Trophoblast cell (in vitro differentiated cells and primary cell): ENCODE measurements at regions not wholly inside any gene's neighbourhood (a gene's known extent, or its start where the extent isn't known, plus 50 kb on each side); places are given as distances from the start of the nearest gene placed in this dataset.
A peak's percentile ranks its signal among the peaks of the same experiment; 100 is the strongest.

Experiments
- DNase-seq, 2 donors: peaks; one replicate each; pipeline ENCODE4 v3.0.0-alpha.2; 2016
- H2AFZ ChIP-seq: 2 replicates; pipeline ENCODE4 v1.6.1; 2013; ENCODE audit warnings: low read length, moderate library complexity, mild to moderate bottlenecking; ENCODE audit not compliant: insufficient read depth, poor library complexity
- H2AK5ac ChIP-seq: 2 replicates; pipeline ENCODE4 v1.6.1; 2013; ENCODE audit warnings: mild to moderate bottlenecking, low read length
- H2BK120ac ChIP-seq: 2 replicates; pipeline ENCODE4 v1.6.1; 2013; ENCODE audit warnings: low read length, mild to moderate bottlenecking, moderate library complexity; ENCODE audit not compliant: insufficient read depth, poor library complexity
- H2BK12ac ChIP-seq: 2 replicates; pipeline ENCODE4 v1.6.1; 2013; ENCODE audit warnings: mild to moderate bottlenecking, low read length, moderate library complexity
- H2BK5ac ChIP-seq: 2 replicates; pipeline ENCODE4 v1.6.1; 2013; ENCODE audit warnings: low read length, low read depth, moderate library complexity, mild to moderate bottlenecking; ENCODE audit not compliant: poor library complexity
- H3K14ac ChIP-seq: 2 replicates; pipeline ENCODE4 v1.6.1; 2013; ENCODE audit warnings: mild to moderate bottlenecking, low read length
- H3K18ac ChIP-seq: 2 replicates; pipeline ENCODE4 v1.6.1; 2013; ENCODE audit warnings: mild to moderate bottlenecking, low read length
- H3K23ac ChIP-seq: 2 replicates; pipeline ENCODE4 v1.6.1; 2013; ENCODE audit warnings: low read length
- H3K27ac ChIP-seq: 2 replicates; pipeline ENCODE4 v1.5.1; 2013; ENCODE audit warnings: low read depth, mild to moderate bottlenecking, inconsistent platforms, low read length, moderate library complexity
- H3K27me3 ChIP-seq: 2 replicates; pipeline ENCODE4 v1.6.1; 2013; ENCODE audit warnings: inconsistent platforms, mild to moderate bottlenecking, low read length, moderate library complexity; ENCODE audit not compliant: insufficient read depth
- H3K36me3 ChIP-seq, 2 experiments: 1 replicate in 1 of 2; 2 replicates in 1 of 2; pipeline ENCODE4 v1.6.1; 2013; ENCODE audit warnings: low read length in 2 of 2, mild to moderate bottlenecking in 2 of 2, moderate library complexity in 1 of 2; ENCODE audit not compliant: insufficient read depth in 2 of 2, control insufficient read depth in 1 of 2
- H3K4ac ChIP-seq: 2 replicates; pipeline ENCODE4 v1.6.1; 2013; ENCODE audit warnings: low read depth, mild to moderate bottlenecking, low read length, moderate library complexity
- H3K4me1 ChIP-seq, 2 experiments: 1 replicate in 1 of 2; 2 replicates in 1 of 2; pipeline ENCODE4 v1.6.1; 2013; ENCODE audit warnings: low read length in 2 of 2, mild to moderate bottlenecking in 2 of 2, moderate library complexity in 1 of 2; ENCODE audit not compliant: insufficient read depth in 2 of 2, control insufficient read depth in 1 of 2
- H3K4me2 ChIP-seq: 2 replicates; pipeline ENCODE4 v1.6.1; 2013; ENCODE audit warnings: inconsistent platforms, mild to moderate bottlenecking, low read length, moderate library complexity
- H3K4me3 ChIP-seq: 2 replicates; pipeline ENCODE4 v1.5.1; 2013; ENCODE audit warnings: mild to moderate bottlenecking, low read depth, low read length, inconsistent platforms
- H3K79me1 ChIP-seq: one replicate; pipeline ENCODE4 v1.6.1; 2013; ENCODE audit warnings: low read length
- H3K79me2 ChIP-seq: 2 replicates; pipeline ENCODE4 v1.6.1; 2013; ENCODE audit warnings: low read length, mild to moderate bottlenecking; ENCODE audit not compliant: control insufficient read depth, insufficient read depth, poor library complexity
- H3K9ac ChIP-seq: 2 replicates; pipeline ENCODE4 v1.6.1; 2013; ENCODE audit warnings: mild to moderate bottlenecking, low read length
- H3K9me3 ChIP-seq: 2 replicates; pipeline ENCODE4 v1.6.1; 2013; ENCODE audit warnings: low read depth, mild to moderate bottlenecking, control low read depth, inconsistent platforms, low read length; ENCODE audit not compliant: insufficient read depth
- H4K12ac ChIP-seq: 2 replicates; pipeline ENCODE4 v1.6.1; 2013; ENCODE audit warnings: low read depth, mild to moderate bottlenecking, low read length, moderate library complexity
- H4K8ac ChIP-seq: 2 replicates; pipeline ENCODE4 v1.6.1; 2013; ENCODE audit warnings: low read depth, mild to moderate bottlenecking, low read length, moderate library complexity
- H4K91ac ChIP-seq: one replicate; pipeline ENCODE4 v1.6.1; 2013; ENCODE audit warnings: low read depth, mild to moderate bottlenecking, low read length, moderate library complexity
- WGBS: extraction: QIAGEN DNeasy Blood & Tissue Kit; methylation state at CpG from one replicate; pipeline ENCODE4 v1.1.7; 2013; ENCODE audit warnings: missing lambda C conversion rate; ENCODE audit not compliant: insufficient read length, insufficient coverage; ENCODE audit errors: extremely low coverage; 5-methylcytosine and 5-hydroxymethylcytosine counted together

DNA sequence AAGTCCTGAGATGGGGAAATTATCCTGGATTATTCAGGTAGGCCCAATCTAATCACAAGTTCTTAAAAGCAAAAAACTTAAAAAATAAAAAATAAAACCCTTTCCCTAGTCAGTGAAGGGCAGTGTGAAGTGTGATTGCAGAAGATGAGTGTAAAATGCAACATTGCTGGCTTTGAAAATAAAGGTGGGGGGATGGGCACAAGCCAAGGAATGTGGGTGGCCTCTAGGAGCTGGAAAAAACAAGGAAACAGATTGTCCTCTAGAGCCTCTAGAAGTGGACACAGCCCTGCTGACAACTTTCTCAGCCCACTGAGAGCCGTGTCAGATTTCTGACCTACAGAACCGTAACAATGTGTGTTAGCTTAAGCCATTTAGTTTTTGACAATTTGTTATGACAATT lies 184.3 kb upstream of the HNRNPA3 start:
- Histone ChIP-seq H3K9me3 (no peaks in the 10 kb centered on the region), H3K14ac (no peak overlapping the region), H4K12ac (no peak overlapping the region), H3K79me2 (no peaks in the 10 kb centered on the region), H3K4me2 (no peak overlapping the region), H3K27me3 (no peaks in the 10 kb centered on the region), H3K4me3 (no peak overlapping the region), H4K8ac (no peak overlapping the region), H2BK12ac (no peak overlapping the region), H2BK5ac (no peak overlapping the region), H4K91ac (no peak overlapping the region), H3K79me1 (no peaks in the 10 kb centered on the region), H3K4ac (no peak overlapping the region), H3K27ac (no peak overlapping the region), H2AK5ac (no peak overlapping the region), H3K23ac (no peak overlapping the region), H2BK120ac (no peak overlapping the region), H3K9ac (no peak overlapping the region), H3K36me3 (no peaks in the 10 kb centered on the region), H2AFZ (no peak overlapping the region), H3K18ac (no peak overlapping the region), H3K4me1 (no peaks in the 10 kb centered on the region)
- DNase-seq = no peak
- WGBS = no CpG with 5 or more reads among the region's 2 CpGs

DNA sequence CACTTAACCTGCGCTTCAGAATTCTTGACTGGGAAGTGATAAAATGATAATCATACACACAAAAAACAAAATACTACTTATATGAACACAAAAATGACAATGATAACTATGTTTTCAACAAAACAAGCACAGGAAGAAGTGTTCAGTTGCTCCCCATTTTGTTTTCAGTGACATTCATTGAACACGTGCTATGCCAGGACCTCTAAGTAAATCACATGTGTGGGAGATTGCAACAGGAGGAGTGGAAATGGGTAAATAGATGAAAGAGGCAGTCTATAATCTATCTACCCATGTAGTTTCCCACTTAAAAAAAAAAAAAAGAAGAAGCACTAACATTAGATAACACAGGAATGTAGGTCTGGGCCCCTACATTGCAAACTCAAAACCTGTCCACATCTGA lies 183.5 kb upstream of the HNRNPA3 start:
- no peak overlapping the region for H2AK5ac ChIP-seq
- H3K27me3 ChIP-seq = no peaks in the 10 kb centered on the region
- H3K23ac ChIP-seq = no peak overlapping the region
- H3K79me2 ChIP-seq = no peaks in the 10 kb centered on the region
- H3K27ac ChIP-seq = no peak overlapping the region
- DNase-seq = no peak
- no peak overlapping the region for H4K91ac ChIP-seq
- H2BK120ac ChIP-seq = no peak overlapping the region
- H4K8ac ChIP-seq = no peak overlapping the region
- no peak overlapping the region for H3K4me3 ChIP-seq
- H3K79me1 ChIP-seq = no peaks in the 10 kb centered on the region
- no peak overlapping the region for H3K18ac ChIP-seq
- no peaks in the 10 kb centered on the region for H3K9me3 ChIP-seq
- no peak overlapping the region for H4K12ac ChIP-seq
- no peak overlapping the region for H3K4me2 ChIP-seq
- WGBS = no CpG with 5 or more reads among the region's 2 CpGs
- H3K14ac ChIP-seq = no peak overlapping the region
- H2BK5ac ChIP-seq = no peak overlapping the region
- no peak overlapping the region for H2BK12ac ChIP-seq
- no peak overlapping the region for H3K9ac ChIP-seq
- H3K4ac ChIP-seq = no peak overlapping the region
- no peaks in the 10 kb centered on the region for H3K4me1 ChIP-seq
- H2AFZ ChIP-seq = no peak overlapping the region
- no peaks in the 10 kb centered on the region for H3K36me3 ChIP-seq

DNA sequence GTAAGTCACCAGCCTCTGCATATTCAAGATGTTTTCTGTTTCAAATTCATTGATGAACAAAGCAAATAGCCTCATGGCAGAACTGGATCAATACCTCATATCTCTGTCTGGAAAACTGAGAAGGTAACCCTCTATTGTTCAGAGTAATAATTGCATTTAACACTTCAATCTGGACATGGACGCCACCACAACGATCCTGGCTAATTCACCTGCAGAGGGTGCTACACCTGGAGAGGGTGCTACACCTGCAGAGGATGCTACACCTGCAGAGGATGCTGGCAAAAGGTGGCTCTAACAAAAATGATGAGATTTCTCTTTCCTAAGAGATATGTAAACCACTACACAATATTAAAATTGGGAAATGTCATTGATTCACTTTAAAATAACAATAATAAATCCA lies 183.1 kb upstream of the HNRNPA3 start:
- peak; percentile 30 to 44 for DNase-seq

DNA sequence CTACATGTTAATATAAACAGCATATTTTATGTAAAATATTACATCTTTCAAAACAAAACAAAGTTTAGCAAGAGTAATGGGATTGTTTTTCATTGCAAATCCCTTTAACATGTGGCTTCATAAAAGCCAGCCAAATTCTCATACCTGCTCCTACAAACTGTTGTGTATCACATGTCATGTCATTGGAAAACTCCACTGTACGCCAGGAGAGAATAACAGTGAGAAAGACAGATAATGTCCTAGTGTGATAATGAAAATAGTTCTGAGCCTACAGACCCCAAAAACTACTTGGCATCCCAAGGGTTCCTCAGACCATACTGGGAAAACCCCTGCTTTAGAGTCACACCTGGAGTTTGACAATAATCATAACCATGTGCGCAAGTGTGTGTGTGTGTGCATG lies 182.7 kb upstream of the HNRNPA3 start:
- no peaks in the 10 kb centered on the region for H3K36me3 ChIP-seq
- H3K18ac ChIP-seq = no peak overlapping the region
- H3K27ac ChIP-seq = no peak overlapping the region
- no peak overlapping the region for H3K4me2 ChIP-seq
- H3K79me1 ChIP-seq = no peaks in the 10 kb centered on the region
- no peak overlapping the region for H4K12ac ChIP-seq
- no peak overlapping the region for H2AK5ac ChIP-seq
- no peaks in the 10 kb centered on the region for H3K4me1 ChIP-seq
- no peaks in the 10 kb centered on the region for H3K9me3 ChIP-seq
- H4K91ac ChIP-seq = no peak overlapping the region
- no peak overlapping the region for H2AFZ ChIP-seq
- H3K79me2 ChIP-seq = no peaks in the 10 kb centered on the region
- WGBS = no CpG with 5 or more reads among the region's 2 CpGs
- no peak overlapping the region for H4K8ac ChIP-seq
- H2BK5ac ChIP-seq = no peak overlapping the region
- no peak overlapping the region for H2BK12ac ChIP-seq
- H3K4me3 ChIP-seq = no peak overlapping the region
- no peak overlapping the region for H3K14ac ChIP-seq
- no peak overlapping the region for H2BK120ac ChIP-seq
- no peak overlapping the region for H3K23ac ChIP-seq
- no peaks in the 10 kb centered on the region for H3K27me3 ChIP-seq
- H3K4ac ChIP-seq = no peak overlapping the region
- DNase-seq = no peak
- H3K9ac ChIP-seq = no peak overlapping the region

More for the DNA sequence above, 183.1 kb upstream of the HNRNPA3 start:
- WGBS = no CpG with 5 or more reads among the region's 2 CpGs
- Histone ChIP-seq H4K12ac (no peak overlapping the region), H3K4me3 (no peak overlapping the region), H3K79me1 (no peaks in the 10 kb centered on the region), H3K9ac (no peak overlapping the region), H2BK120ac (no peak overlapping the region), H3K27ac (no peak overlapping the region), H3K4me2 (no peak overlapping the region), H3K4ac (no peak overlapping the region), H3K27me3 (no peaks in the 10 kb centered on the region), H3K36me3 (no peaks in the 10 kb centered on the region), H3K14ac (no peak overlapping the region), H3K9me3 (no peaks in the 10 kb centered on the region), H3K79me2 (no peaks in the 10 kb centered on the region), H2AFZ (no peak overlapping the region), H2BK5ac (no peak overlapping the region), H4K91ac (no peak overlapping the region), H3K23ac (no peak overlapping the region), H4K8ac (no peak overlapping the region), H2AK5ac (no peak overlapping the region), H3K18ac (no peak overlapping the region), H3K4me1 (no peaks in the 10 kb centered on the region), H2BK12ac (no peak overlapping the region)
